ENCODE measurements at regions not wholly inside any gene's neighbourhood (a gene's known extent, or its start where the extent isn't known, plus 50 kb on each side); places are given as distances from the start of the nearest gene placed in this dataset.
"Not testable (repeated sequence)": the region's sequence is repeated elsewhere in the genome, so short reads cannot be mapped to it uniquely, and the experiment has no call there.

GRCh38 chr5:113703266-113703665 lies 189.8 kb downstream of the YTHDC2 start:
- no peaks in the 10 kb centered on the region for H3K27me3 ChIP-seq (ENCODE audit: insufficient read depth, poor library complexity, severe bottlenecking)
- TF ChIP-seq GABPA (IDR thresholded peaks at IDR 0.05; ENCODE audit: low read depth) (no peak), CTCF (IDR thresholded peaks at IDR 0.05; ENCODE audit: insufficient read depth, low read length) (no peak), REST (IDR thresholded peaks at IDR 0.05; ENCODE audit: insufficient replicate concordance, low read depth) (no peak), SPI1 (IDR thresholded peaks at IDR 0.05; ENCODE audit: borderline replicate concordance, low read depth) (no peak), POLR2AphosphoS5 (IDR thresholded peaks at IDR 0.05; ENCODE audit: low read depth) (no peak)
- no peak for DNase-seq (ENCODE audit: low read depth in 1 of 2, low spot score in 1 of 2)
- no peak overlapping the region for H3K27ac ChIP-seq (replicated peaks)
- H3K4me3 ChIP-seq (replicated peaks; ENCODE audit: insufficient read depth, low read length) = no peak overlapping the region

GRCh38 chr5:113705657-113706056 lies 192.2 kb downstream of the YTHDC2 start:
- Histone ChIP-seq H3K4me3 (replicated peaks; ENCODE audit: insufficient read depth, low read length) (no peak overlapping the region), H3K27me3 (ENCODE audit: insufficient read depth, poor library complexity, severe bottlenecking) (no peaks in the 10 kb centered on the region), H3K27ac (replicated peaks) (no peak overlapping the region)
- DNase-seq (ENCODE audit: low read depth in 1 of 2, low spot score in 1 of 2) = no peak
- TF ChIP-seq REST (IDR thresholded peaks at IDR 0.05; ENCODE audit: insufficient replicate concordance, low read depth) = no peak
- no peak for TF ChIP-seq POLR2AphosphoS5 (IDR thresholded peaks at IDR 0.05; ENCODE audit: low read depth)
- TF ChIP-seq GABPA (IDR thresholded peaks at IDR 0.05; ENCODE audit: low read depth) = no peak
- no peak for TF ChIP-seq SPI1 (IDR thresholded peaks at IDR 0.05; ENCODE audit: borderline replicate concordance, low read depth)
- no peak for TF ChIP-seq CTCF (IDR thresholded peaks at IDR 0.05; ENCODE audit: insufficient read depth, low read length)

GRCh38 chr5:113713051-113713450 lies 199.6 kb downstream of the YTHDC2 start:
- no peak for TF ChIP-seq REST (IDR thresholded peaks at IDR 0.05; ENCODE audit: insufficient replicate concordance, low read depth)
- TF ChIP-seq CTCF (IDR thresholded peaks at IDR 0.05; ENCODE audit: insufficient read depth, low read length) = no peak
- no peak for TF ChIP-seq SPI1 (IDR thresholded peaks at IDR 0.05; ENCODE audit: borderline replicate concordance, low read depth)
- no peak for TF ChIP-seq POLR2AphosphoS5 (IDR thresholded peaks at IDR 0.05; ENCODE audit: low read depth)
- no peak for TF ChIP-seq GABPA (IDR thresholded peaks at IDR 0.05; ENCODE audit: low read depth)
- no peaks in the 10 kb centered on the region for H3K27me3 ChIP-seq (ENCODE audit: insufficient read depth, poor library complexity, severe bottlenecking)
- H3K4me3 ChIP-seq (replicated peaks; ENCODE audit: insufficient read depth, low read length) = no peak overlapping the region
- no peak overlapping the region for H3K27ac ChIP-seq (replicated peaks)
- no peak for DNase-seq (ENCODE audit: low read depth in 1 of 2, low spot score in 1 of 2)

- H3K27ac ChIP-seq (replicated peaks) = not testable (repeated sequence)
Measured at GRCh38 chr5:113715921-113716320, 202.4 kb downstream of the YTHDC2 start.

More at GRCh38 chr5:113715921-113716320, 202.4 kb downstream of the YTHDC2 start:
- not testable (repeated sequence) for H3K27me3 ChIP-seq (ENCODE audit: insufficient read depth, poor library complexity, severe bottlenecking); DNase-seq (ENCODE audit: low read depth in 1 of 2, low spot score in 1 of 2); H3K4me3 ChIP-seq (replicated peaks; ENCODE audit: insufficient read depth, low read length)

All from HL-60 (cell line).